Smooth muscle cell (in vitro differentiated cells): ENCODE measurements at regions not wholly inside any gene's neighbourhood (a gene's known extent, or its start where the extent isn't known, plus 50 kb on each side); places are given as distances from the start of the nearest gene placed in this dataset.
A peak's percentile ranks its signal among the peaks of the same experiment; 100 is the strongest.
"Not testable (repeated sequence)": the region's sequence is repeated elsewhere in the genome, so short reads cannot be mapped to it uniquely, and the experiment has no call there.

Source experiments
- DNase-seq: peaks from one replicate; lab custom pipeline; 2025; ENCODE audit not compliant: unreplicated experiment; lab: John Stamatoyannopoulos, UW
- H2AFZ ChIP-seq: fragments of 200-600 bp; sonication (generic); 2 replicates; pipeline ENCODE4 v1.6.0; 2016; ENCODE audit warnings: antibody characterized with exemption, low read depth, mild to moderate bottlenecking
- H3F3A ChIP-seq: fragments of 200-600 bp; sonication (generic); 2 replicates; pipeline ENCODE4 v1.6.0; 2017; ENCODE audit warnings: antibody characterized with exemption, low read depth
- H3K27ac ChIP-seq: fragments of 200-600 bp; sonication (generic); 2 replicates; pipeline ENCODE4 v1.5.1; 2016; ENCODE audit warnings: low read depth, mild to moderate bottlenecking
- H3K27me3 ChIP-seq: fragments of 200-600 bp; sonication (generic); 2 replicates; pipeline ENCODE4 v1.6.1; 2016; ENCODE audit warnings: low read depth, mild to moderate bottlenecking
- H3K36me3 ChIP-seq: fragments of 200-600 bp; sonication (generic); 2 replicates; pipeline ENCODE4 v1.5.1; 2016; ENCODE audit warnings: low read depth
- H3K4me1 ChIP-seq: fragments of 200-600 bp; sonication (generic); 2 replicates; pipeline ENCODE4 v1.5.1; 2016; ENCODE audit warnings: low read depth
- H3K4me2 ChIP-seq: fragments of 200-600 bp; sonication (generic); 2 replicates; pipeline ENCODE4 v1.6.0; 2016; ENCODE audit warnings: mild to moderate bottlenecking
- H3K4me3 ChIP-seq: fragments of 200-600 bp; sonication (generic); 2 replicates; pipeline ENCODE4 v1.5.1; 2016; ENCODE audit warnings: mild to moderate bottlenecking
- H3K79me2 ChIP-seq: fragments of 200-600 bp; sonication (generic); 2 replicates; pipeline ENCODE4 v1.6.0; 2016; ENCODE audit warnings: low read depth, mild to moderate bottlenecking
- H3K9ac ChIP-seq: fragments of 200-600 bp; sonication (generic); 2 replicates; pipeline ENCODE4 v1.6.0; 2016; ENCODE audit warnings: low read depth
- H3K9me3 ChIP-seq: fragments of 200-600 bp; sonication (generic); replicated peaks from 2 replicates; pipeline ENCODE4 v1.5.1; 2016; ENCODE audit warnings: low read depth
- H4K20me1 ChIP-seq: fragments of 200-600 bp; sonication (generic); 2 replicates; pipeline ENCODE4 v1.6.0; 2016; ENCODE audit warnings: low read depth
- CTCF ChIP-seq: fragments of 200-600 bp; sonication (generic); IDR thresholded peaks from 2 replicates; pipeline ENCODE4 v1.5.1; 2017; ENCODE audit warnings: borderline replicate concordance, mild to moderate bottlenecking, antibody characterized with exemption; ENCODE audit not compliant: insufficient read depth, poor library complexity, severe bottlenecking
- WGBS: methylation state at CpG from one replicate; pipeline ENCODE4 v1.1.7; 2016; ENCODE audit warnings: low lambda C conversion rate; 5-methylcytosine and 5-hydroxymethylcytosine counted together

- no peak for TF ChIP-seq CTCF
- no peak overlapping the region for H3K9ac ChIP-seq
- H3K27me3 ChIP-seq = no peaks in the 10 kb centered on the region
- no peak overlapping the region for H3K4me2 ChIP-seq
- H3F3A ChIP-seq = no peaks in the 10 kb centered on the region
- no peaks in the 10 kb centered on the region for H3K79me2 ChIP-seq
- no peak overlapping the region for H3K4me3 ChIP-seq
- H4K20me1 ChIP-seq = no peaks in the 10 kb centered on the region
- no peak overlapping the region for H3K27ac ChIP-seq
- H3K36me3 ChIP-seq = no peaks in the 10 kb centered on the region
- no peak overlapping the region for H2AFZ ChIP-seq
- no peaks in the 10 kb centered on the region for H3K4me1 ChIP-seq
- WGBS = 63% methylated on average over 5 of the region's 5 CpGs
- DNase-seq = no peak
- H3K9me3 ChIP-seq = no peaks in the 10 kb centered on the region
Observed at GRCh38 chr5:96187309-96188027, 225.8 kb upstream of the ELL2 start.

DNA sequence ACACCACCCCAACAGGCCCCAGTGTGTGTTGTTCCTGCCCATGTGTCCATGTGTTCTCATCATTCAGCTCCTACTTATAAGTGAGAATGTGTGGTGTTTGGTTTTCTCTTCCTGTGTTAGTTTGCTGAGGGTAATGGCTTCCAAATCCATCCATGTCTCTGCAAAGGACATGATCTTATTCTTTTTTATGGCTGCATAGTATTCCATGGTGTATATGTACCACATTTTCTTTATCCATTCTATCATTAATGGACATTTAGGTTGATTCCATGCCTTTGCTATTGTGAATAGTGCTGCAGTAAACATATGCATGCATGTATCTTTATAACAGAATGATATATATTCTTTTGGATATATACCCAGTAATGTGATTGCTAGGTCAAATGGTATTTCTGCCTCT is 222.9 kb upstream of the ELL2 start:
- not testable (repeated sequence) for H2AFZ ChIP-seq, H3K36me3 ChIP-seq, H3K9ac ChIP-seq, H3K27me3 ChIP-seq, H3K9me3 ChIP-seq, H3F3A ChIP-seq, H4K20me1 ChIP-seq, H3K79me2 ChIP-seq, H3K4me1 ChIP-seq, H3K4me2 ChIP-seq, H3K27ac ChIP-seq, DNase-seq, H3K4me3 ChIP-seq

DNA sequence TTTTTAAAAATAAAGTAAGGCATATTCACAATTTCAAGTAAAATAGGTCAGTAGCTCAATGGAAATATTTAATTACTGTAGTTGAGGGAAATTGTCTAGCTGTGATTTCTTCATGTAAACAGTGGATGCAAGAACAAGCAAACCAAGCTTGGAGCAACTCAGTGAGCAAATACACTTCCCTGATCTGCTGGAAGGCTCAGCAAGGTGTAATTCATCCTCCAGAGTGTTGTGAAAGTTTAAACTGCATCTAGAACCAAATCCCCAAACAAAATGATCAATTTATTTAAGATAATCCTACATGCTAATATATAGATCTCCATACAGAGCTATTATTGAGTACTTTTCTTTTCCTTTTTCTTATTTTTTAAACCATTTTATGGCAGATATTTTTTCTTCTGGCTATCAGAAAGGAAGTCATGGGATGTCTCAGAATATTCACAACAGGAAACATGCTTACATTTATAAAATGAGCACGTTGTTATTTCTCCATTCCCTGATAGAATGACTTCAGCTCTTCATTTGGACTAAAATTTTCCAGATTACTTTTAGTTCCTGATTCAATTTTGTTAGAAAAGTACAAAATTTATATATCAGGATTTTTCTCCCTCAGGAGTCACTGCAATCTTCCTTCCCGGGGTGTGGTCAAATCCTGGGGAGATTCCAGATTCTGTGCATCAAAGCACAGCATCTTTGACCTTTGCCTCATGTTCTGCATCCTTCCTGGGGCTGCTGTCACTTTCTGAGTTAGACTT is 219.2 kb upstream of the ELL2 start:
- H3K36me3 ChIP-seq = no peaks in the 10 kb centered on the region
- no peaks in the 10 kb centered on the region for H3K4me1 ChIP-seq
- H2AFZ ChIP-seq = no peak overlapping the region
- H3K4me2 ChIP-seq = no peak overlapping the region
- TF ChIP-seq CTCF = no peak
- H4K20me1 ChIP-seq = no peaks in the 10 kb centered on the region
- H3K9ac ChIP-seq = no peak overlapping the region
- no peaks in the 10 kb centered on the region for H3F3A ChIP-seq
- no peaks in the 10 kb centered on the region for H3K27me3 ChIP-seq
- WGBS = 90% methylated on average over 2 of the region's 2 CpGs
- no peaks in the 10 kb centered on the region for H3K79me2 ChIP-seq
- H3K27ac ChIP-seq = no peak overlapping the region
- no peak overlapping the region for H3K4me3 ChIP-seq
- no peak for DNase-seq
- no peaks in the 10 kb centered on the region for H3K9me3 ChIP-seq

GRCh38 chr5:96177303-96177869 is 215.7 kb upstream of the ELL2 start:
- Histone ChIP-seq H3K4me1 (no peaks in the 10 kb centered on the region), H3K27ac (peak overlapping the region; percentile 83), H3K9ac (no peak overlapping the region), H3K4me3 (no peak overlapping the region), H3K36me3 (no peaks in the 10 kb centered on the region), H3F3A (no peaks in the 10 kb centered on the region), H3K4me2 (peak overlapping the region; percentile 7), H2AFZ (no peak overlapping the region), H3K27me3 (no peaks in the 10 kb centered on the region), H4K20me1 (no peaks in the 10 kb centered on the region), H3K79me2 (no peaks in the 10 kb centered on the region), H3K9me3 (no peaks in the 10 kb centered on the region)
- no peak for DNase-seq
- 46% methylated on average over 5 of the region's 5 CpGs for WGBS
- TF ChIP-seq CTCF = no peak
